Activated naive CD4-positive, alpha-beta T cell treated with Interleukin-2 at 50 U/mL for 16 hours (primary cell): ENCODE measurements at regions not wholly inside any gene's neighbourhood (a gene's known extent, or its start where the extent isn't known, plus 50 kb on each side); places are given as distances from the start of the nearest gene placed in this dataset.
"Not testable (repeated sequence)": the region's sequence is repeated elsewhere in the genome, so short reads cannot be mapped to it uniquely, and the experiment has no call there.

ENCODE experiments used
- DNase-seq: peaks from one replicate; pipeline ENCODE4 v3.0.0-alpha.2; 2020

- no peak for DNase-seq
These were observed 120.2 kb downstream of the ACAA2 start for GRCh38 chr18:49692906-49693716.

- DNase-seq, result no peak
These were observed 122.1 kb downstream of the ACAA2 start for GRCh38 chr18:49691177-49691608.

GRCh38 chr18:49690312-49690711 is 123.0 kb downstream of the ACAA2 start:
- DNase-seq, result no peak

GRCh38 chr18:49685231-49685942 is 123.5 kb downstream of the LIPG start:
- DNase-seq, result no peak

- DNase-seq, result not testable (repeated sequence)
These were observed 120.9 kb downstream of the LIPG start for GRCh38 chr18:49682803-49683190.

- no peak for DNase-seq
These were observed 120.4 kb downstream of the LIPG start for GRCh38 chr18:49682173-49682802.

GRCh38 chr18:49681387-49681786 is 119.5 kb downstream of the LIPG start:
- no peak for DNase-seq

- DNase-seq, result no peak
These were observed 116.6 kb downstream of the LIPG start for GRCh38 chr18:49678440-49678839.

- no peak for DNase-seq
These were observed 116.0 kb downstream of the LIPG start for GRCh38 chr18:49677762-49678413.

GRCh38 chr18:49677081-49677480 is 115.2 kb downstream of the LIPG start:
- no peak for DNase-seq

- no peak for DNase-seq
These were observed 111.4 kb downstream of the LIPG start for GRCh38 chr18:49673281-49673680.

GRCh38 chr18:49672853-49673252 is 111.0 kb downstream of the LIPG start:
- DNase-seq, result no peak

GRCh38 chr18:49669403-49669802 is 107.5 kb downstream of the LIPG start:
- no peak for DNase-seq

GRCh38 chr18:49668574-49669275 is 106.9 kb downstream of the LIPG start:
- DNase-seq, result no peak

- no peak for DNase-seq
These were observed 105.6 kb downstream of the LIPG start for GRCh38 chr18:49667462-49667861.

- no peak for DNase-seq
These were observed 104.4 kb downstream of the LIPG start for GRCh38 chr18:49666045-49666775.

GRCh38 chr18:49663899-49664890 is 102.3 kb downstream of the LIPG start:
- DNase-seq, result no peak

- DNase-seq, result no peak
These were observed 100.6 kb downstream of the LIPG start for GRCh38 chr18:49662506-49662905.

- no peak for DNase-seq
These were observed 97.1 kb downstream of the LIPG start for GRCh38 chr18:49658823-49659404.

GRCh38 chr18:49656073-49656692 is 94.3 kb downstream of the LIPG start:
- DNase-seq, result no peak
